HTR-8/SVneo (cell line): ENCODE measurements at regions not wholly inside any gene's neighbourhood (a gene's known extent, or its start where the extent isn't known, plus 50 kb on each side); places are given as distances from the start of the nearest gene placed in this dataset.
A peak's percentile ranks its signal among the peaks of the same experiment; 100 is the strongest.
"Not testable (repeated sequence)": the region's sequence is repeated elsewhere in the genome, so short reads cannot be mapped to it uniquely, and the experiment has no call there.

Source experiments
- DNase-seq: peaks from one replicate; pipeline ENCODE4 v3.0.0; 2011; ENCODE audit warnings: low spot score, mixed read lengths; ENCODE audit not compliant: insufficient read length
- FAIRE-seq: peaks from 2 replicates; lab custom pipeline; 2011; peaks lifted over from hg19 to GRCh38; lab: Jason Lieb, UNC

DNA sequence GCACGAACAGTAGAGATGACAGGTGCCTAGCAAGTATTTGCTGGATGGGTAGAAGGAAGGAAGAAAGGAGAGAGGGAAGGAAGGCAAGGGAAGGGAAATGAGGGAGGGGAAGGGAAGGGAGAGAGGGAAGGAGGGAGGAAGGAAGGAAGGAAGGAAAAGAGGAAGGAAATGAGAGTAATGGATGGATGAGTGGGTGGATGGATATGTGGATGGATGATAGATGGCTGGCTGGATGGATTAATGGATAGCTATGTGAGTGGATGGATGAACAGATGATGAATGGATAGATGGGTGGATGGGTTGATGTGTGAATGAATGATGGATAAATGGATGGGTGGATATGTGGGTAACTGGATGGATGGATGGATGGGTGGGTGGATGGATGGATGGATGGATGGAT lies 125.9 kb upstream of the FGF3 start:
- FAIRE-seq (no peak), DNase-seq (no peak)

- FAIRE-seq = no peak
- no peak for DNase-seq
Observed at GRCh38 chr11:69947059-69947792, 128.0 kb upstream of the FGF3 start.

DNA sequence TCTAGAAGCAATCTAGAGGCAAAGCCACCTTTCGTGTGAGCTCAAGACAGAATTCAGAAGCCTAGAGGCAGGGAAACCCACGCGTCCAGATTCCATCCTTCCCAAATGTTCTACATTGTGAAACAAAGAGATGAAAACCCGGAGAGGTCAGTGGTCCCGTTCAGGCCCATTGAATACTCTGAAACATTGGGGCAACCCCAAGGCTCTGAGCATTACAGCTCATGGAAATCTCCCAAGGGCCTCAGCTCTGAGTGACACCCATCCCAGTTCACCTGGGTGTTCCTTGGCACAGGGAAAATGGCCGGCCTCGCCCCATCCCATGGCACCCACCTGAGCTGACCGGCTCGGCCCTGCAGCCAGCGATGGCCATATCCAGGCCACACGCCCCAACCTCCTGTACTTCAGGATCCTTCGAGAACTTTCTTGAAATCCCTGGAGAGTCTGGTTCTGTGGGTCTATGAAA lies 128.6 kb upstream of the FGF3 start:
- DNase-seq = no peak
- FAIRE-seq = no peak

GRCh38 chr11:69948256-69949141 lies 129.3 kb upstream of the FGF3 start:
- DNase-seq (peak; percentile 47), FAIRE-seq (no peak)

DNA sequence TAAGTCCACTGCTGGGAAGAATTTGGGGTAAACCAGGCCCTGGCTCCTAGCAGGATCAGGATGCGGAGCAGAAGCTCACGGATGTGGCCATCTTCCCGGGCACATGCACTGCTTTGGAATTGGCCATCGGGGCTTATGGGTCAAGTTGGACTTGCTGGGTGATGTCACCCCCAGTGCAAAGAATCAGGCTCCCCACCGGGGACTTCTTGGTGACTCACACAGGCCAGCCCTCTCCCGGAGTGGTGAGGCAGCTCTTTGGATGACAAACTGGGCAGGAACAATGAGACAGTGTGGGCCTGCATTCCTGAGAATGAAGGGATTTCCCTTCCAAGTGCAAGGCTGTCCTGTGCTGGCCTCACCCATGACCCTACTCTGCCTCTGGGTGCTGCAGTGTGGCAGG lies 128.8 kb upstream of the ANO1 start:
- FAIRE-seq = peak; percentile 59
- peak; percentile 87 for DNase-seq

GRCh38 chr11:69950120-69950519 lies 128.0 kb upstream of the ANO1 start:
- DNase-seq (no peak), FAIRE-seq (no peak)

DNA sequence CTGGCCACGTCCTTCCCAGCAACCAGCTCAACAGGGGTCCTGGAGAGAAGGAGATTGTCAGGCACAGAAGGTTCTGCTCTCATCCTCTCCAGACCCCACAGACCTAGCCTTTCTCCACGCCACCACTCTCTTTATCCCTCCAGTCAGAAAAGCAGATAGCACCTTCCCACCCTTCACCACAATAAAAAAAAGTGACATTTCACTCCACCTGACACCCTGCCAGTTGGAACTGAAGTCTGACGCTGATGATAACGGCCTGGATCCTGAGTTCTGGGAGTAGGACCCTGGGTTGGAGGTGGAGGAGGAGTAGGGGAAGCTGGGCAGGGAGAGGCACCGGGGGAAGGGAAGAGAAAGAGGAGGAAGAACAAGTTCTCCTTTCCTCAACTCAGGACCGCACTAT lies 127.5 kb upstream of the ANO1 start:
- DNase-seq (no peak), FAIRE-seq (no peak)

GRCh38 chr11:69951821-69952220 lies 126.3 kb upstream of the ANO1 start:
- FAIRE-seq (no peak), DNase-seq (no peak)

DNA sequence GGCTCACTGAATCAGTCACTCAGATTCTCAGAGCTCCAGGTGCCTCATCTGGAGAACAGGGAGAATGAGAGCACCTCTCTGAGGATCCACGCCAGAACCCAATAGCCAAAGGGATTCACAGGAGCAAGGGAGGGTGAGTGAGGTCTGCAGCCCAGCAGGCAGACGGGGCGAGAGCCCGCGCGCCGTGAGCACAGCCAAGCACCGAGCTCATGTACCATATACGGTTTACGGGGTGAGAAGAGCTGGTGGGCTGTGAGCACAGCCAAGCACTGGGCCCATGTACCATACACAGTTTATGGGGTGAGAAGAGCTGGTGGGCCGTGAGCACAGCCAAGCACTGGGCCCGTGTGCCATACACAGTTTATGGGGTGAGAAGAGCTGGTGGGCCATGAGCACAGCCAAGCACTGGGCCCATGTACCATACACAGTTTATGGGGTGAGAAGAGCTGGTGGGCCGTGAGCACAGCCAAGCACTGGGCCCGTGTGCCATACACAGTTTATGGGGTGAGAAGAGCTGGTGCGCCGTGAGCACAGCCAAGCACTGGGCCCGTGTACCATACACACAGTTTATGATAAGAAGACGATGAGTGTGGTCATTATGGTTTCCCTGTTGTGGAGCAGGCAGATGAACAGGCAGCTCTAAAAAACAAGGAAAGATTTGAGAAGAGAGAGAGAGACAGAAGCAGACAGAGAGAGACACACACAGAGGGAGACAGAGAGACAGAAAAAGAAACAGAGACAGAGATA lies 125.7 kb upstream of the ANO1 start:
- FAIRE-seq, DNase-seq: not testable (repeated sequence)

- DNase-seq (no peak), FAIRE-seq (no peak)
Observed at GRCh38 chr11:69953356-69953755, 124.8 kb upstream of the ANO1 start.

DNA sequence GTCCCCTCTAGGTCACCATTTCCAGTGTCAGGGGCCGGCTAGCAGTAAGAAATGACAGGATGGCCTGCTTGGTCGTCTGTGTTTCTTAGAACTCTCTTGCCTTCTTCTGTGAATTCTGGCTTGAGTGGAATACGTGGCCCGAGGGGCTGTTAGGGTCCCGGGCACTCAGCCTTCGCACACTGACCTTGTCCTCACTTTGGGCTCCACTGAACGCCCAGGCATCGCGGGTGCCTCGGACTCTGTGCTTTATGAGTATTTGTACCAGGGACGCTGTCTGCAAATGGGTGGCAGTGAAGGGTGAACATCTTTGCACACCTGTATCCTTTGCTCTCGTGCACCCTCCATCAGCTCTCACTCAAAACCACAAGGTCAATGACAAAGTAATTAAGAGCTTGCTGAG lies 123.4 kb upstream of the ANO1 start:
- DNase-seq (no peak), FAIRE-seq (no peak)

DNA sequence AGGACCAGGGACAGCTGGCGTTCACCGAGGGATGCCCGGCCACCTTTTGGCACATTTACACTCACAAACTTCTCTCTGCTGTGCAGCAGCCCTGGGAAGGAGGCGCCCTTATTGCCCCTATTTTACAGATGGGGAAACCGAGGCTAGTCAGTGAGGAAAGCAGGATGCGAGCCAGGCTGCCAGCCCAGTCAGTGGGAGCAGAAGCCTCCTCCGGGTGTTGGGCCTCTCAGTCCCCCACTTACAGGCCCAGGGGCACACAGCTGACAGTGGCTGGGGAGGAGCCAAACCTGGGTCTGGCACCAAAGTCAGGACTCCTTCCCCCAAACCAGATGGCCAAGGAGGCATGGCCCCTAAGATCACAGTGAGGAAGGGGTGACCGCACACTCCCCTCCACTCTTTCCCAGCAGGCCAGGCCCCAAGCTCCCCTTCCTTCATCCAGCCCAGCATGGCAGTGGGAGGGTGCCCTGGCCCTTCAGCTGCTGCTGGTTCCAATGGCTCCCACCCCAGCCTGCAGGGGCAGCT lies 121.4 kb upstream of the ANO1 start:
- no peak for DNase-seq
- no peak for FAIRE-seq

GRCh38 chr11:69957849-69958248 lies 120.3 kb upstream of the ANO1 start:
- DNase-seq (no peak), FAIRE-seq (no peak)

- FAIRE-seq (no peak), DNase-seq (no peak)
Observed at GRCh38 chr11:69958308-69958707, 119.8 kb upstream of the ANO1 start.

DNA sequence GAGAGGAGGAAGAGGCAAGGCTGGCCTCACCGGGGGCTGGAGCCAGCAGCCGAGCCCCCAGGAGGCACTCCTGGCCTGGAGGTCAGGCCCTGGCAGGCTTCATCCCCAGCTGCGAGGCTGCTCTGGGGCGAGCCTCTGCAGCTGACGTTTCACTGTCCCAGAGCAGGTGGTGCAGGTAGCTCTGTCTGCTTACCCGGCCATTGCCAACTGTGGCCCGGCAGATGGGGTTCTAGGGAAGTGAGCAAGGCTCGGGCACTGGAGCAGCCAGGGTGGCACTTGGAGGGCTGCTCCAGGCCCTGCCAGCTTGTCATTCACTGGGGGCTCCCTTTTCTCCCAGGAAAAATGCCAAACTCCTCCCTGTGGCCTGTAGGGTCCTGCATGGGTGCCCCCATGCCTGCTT lies 118.7 kb upstream of the ANO1 start:
- FAIRE-seq (no peak), DNase-seq (no peak)

GRCh38 chr11:69961738-69962137 lies 116.4 kb upstream of the ANO1 start:
- FAIRE-seq (no peak), DNase-seq (no peak)

DNA sequence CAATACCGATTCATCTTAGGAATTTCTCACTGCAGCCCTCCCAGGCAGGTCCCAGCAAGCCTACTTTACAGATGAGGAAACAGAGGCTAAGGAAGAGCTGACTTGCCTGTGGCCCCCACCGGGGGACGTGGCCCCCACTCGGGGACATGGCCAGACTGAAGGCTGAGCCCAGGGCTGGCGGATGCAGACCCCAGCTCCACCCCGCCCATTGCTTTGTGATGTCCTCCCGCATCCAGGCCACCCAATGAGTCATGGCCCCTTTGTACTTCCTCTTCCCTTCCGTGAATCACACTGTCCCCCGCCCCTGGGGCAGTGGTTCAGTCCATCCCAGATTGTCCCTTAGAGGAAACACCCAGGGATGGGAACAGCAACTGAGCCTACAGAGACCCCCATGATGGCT lies 116.0 kb upstream of the ANO1 start:
- FAIRE-seq (no peak), DNase-seq (peak; percentile 49)

GRCh38 chr11:69963533-69964246 lies 114.4 kb upstream of the ANO1 start:
- no peak for DNase-seq
- no peak for FAIRE-seq

DNA sequence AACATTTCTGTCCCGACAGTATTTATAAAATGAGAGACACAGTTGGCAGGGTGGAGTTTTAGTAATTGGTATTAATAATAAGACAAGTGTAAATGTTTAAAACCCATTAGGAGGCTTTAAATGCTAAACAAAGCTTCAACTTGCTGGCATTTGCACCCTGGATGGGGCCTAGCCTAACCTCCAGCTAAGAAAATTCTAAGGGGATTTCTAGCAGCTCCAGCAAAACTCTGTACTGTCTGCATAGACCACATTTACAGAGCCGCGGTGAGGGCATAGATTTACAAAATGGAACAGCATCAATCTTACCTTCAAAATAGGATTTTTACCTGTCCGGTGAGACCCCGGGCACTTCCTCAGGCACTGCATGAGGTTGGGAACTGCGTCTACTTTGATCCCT lies 113.9 kb upstream of the ANO1 start:
- FAIRE-seq (no peak), DNase-seq (no peak)
